HCT116 (cell line): ENCODE measurements at regions not wholly inside any gene's neighbourhood (a gene's known extent, or its start where the extent isn't known, plus 50 kb on each side); places are given as distances from the start of the nearest gene placed in this dataset.

Experiments used
- ATAC-seq: fragments of 200-7000 bp; cut with Tn5 transposase; 2 replicates; pipeline ENCODE4 v1.9.1; 2020; ENCODE audit warnings: mild to moderate bottlenecking, moderate library complexity
- BruUV-seq: library from RNA; stranded (reverse); fragments of 400-500 nt; replicated peaks from 2 replicates; lab custom pipeline; 2021; lab: Mats Ljungman, UMichigan
- CTCF ChIA-PET: fragments of 300-600 bp; sonication (Branson Sonifier 250); formaldehyde crosslinking; loops from one replicate; lab custom pipeline; 2021; ENCODE audit warnings: antibody characterized with exemption; lab: Charles Lee
- POLR2A ChIA-PET: fragments of 300-600, 350-600 bp; sonication (Branson Sonifier 250); formaldehyde crosslinking; loops from one replicate; lab custom pipeline; 2021; ENCODE audit warnings: antibody characterized with exemption; lab: Charles Lee
- RAD21 ChIA-PET, 2 experiments: fragments of 300-600 bp; sonication (Branson Sonifier 250); formaldehyde crosslinking; loops; one replicate each; lab custom pipeline; 2023; ENCODE audit warnings: low total read pairs in 2 of 2; ENCODE audit not compliant: uncharacterized antibody in 2 of 2, unreplicated experiment in 2 of 2, low non-redundant PET in 1 of 2; lab: Charles Lee
- DNase-seq: peaks from one replicate; pipeline ENCODE4 v3.0.0-alpha.2; 2010; ENCODE audit warnings: low read depth, low spot score
- H2AFZ ChIP-seq: fragments of 200-600 bp; shearing (Covaris generic), sonication (generic); 2 replicates; pipeline ENCODE4 v1.6.1; 2017; ENCODE audit warnings: low read depth, mixed run types, mixed read lengths, antibody characterized with exemption, low read length; ENCODE audit not compliant: poor library complexity, severe bottlenecking
- H3K27ac ChIP-seq: 2 replicates; pipeline ENCODE4 v1.5.1; 2012; ENCODE audit warnings: low read depth, low read length
- H3K27me3 ChIP-seq: fragments of 200-600 bp; sonication (generic); 2 replicates; pipeline ENCODE4 v1.6.1; 2016; ENCODE audit warnings: mixed run types, low read length, mixed read lengths; ENCODE audit not compliant: insufficient read depth
- H3K36me3 ChIP-seq, 2 experiments: fragments of 200-500 bp in 1 of 2; fragments of 200-600 bp in 1 of 2; sonication (Bioruptor generic) in 1 of 2; sonication (generic) in 1 of 2; 2 replicates each; pipeline versions ENCODE4 v1.5.1 to v1.6.1; 2014 to 2016; ENCODE audit warnings: low read length in 2 of 2, inconsistent platforms in 1 of 2, mixed read lengths in 1 of 2, mixed run types in 1 of 2; ENCODE audit not compliant: insufficient read depth in 2 of 2, control insufficient read depth in 1 of 2
- H3K4me1 ChIP-seq, 2 experiments: fragments of 200-600 bp in 1 of 2; sonication (generic) in 1 of 2; 2 replicates each; pipeline versions ENCODE4 v1.5.1 to v1.6.1; 2012 to 2017; ENCODE audit warnings: low read length in 2 of 2, inconsistent platforms in 1 of 2, mild to moderate bottlenecking in 1 of 2, mixed read lengths in 1 of 2, mixed run types in 1 of 2, moderate library complexity in 1 of 2; ENCODE audit not compliant: insufficient read depth in 2 of 2, control insufficient read depth in 1 of 2
- H3K4me2 ChIP-seq: fragments of 200-600 bp; sonication (generic); 2 replicates; pipeline ENCODE4 v1.6.1; 2017; ENCODE audit warnings: mixed run types, low read length, mixed read lengths
- H3K4me3 ChIP-seq, 2 experiments: fragments of 200-600 bp in 1 of 2; sonication (generic) in 1 of 2; replicated peaks in 1 of 2; 2 replicates each; pipeline ENCODE4 v1.5.1; 2011 to 2016; ENCODE audit warnings: low read length in 2 of 2, control low read depth in 1 of 2, low read depth in 1 of 2, mild to moderate bottlenecking in 1 of 2, mixed read lengths in 1 of 2, mixed run types in 1 of 2
- H3K79me2 ChIP-seq: fragments of 200-600 bp; sonication (generic); 2 replicates; pipeline ENCODE4 v1.6.1; 2017; ENCODE audit warnings: mild to moderate bottlenecking, mixed run types, low read length, moderate library complexity, mixed read lengths; ENCODE audit not compliant: insufficient read depth
- H3K9ac ChIP-seq: fragments of 200-600 bp; sonication (generic); 2 replicates; pipeline ENCODE4 v1.6.1; 2016; ENCODE audit warnings: low read length, mixed read lengths
- H3K9me2 ChIP-seq: fragments of 200-600 bp; sonication (generic), shearing (Covaris generic); 2 replicates; pipeline ENCODE4 v1.6.1; 2017; ENCODE audit warnings: mixed run types, mild to moderate bottlenecking, moderate library complexity; ENCODE audit not compliant: insufficient read depth
- H3K9me3 ChIP-seq, 2 experiments: fragments of 200-500 bp in 1 of 2; fragments of 200-600 bp in 1 of 2; sonication (Bioruptor generic) in 1 of 2; sonication (generic) in 1 of 2; 2 replicates each; pipeline ENCODE4 v1.6.1; 2014 to 2017; ENCODE audit warnings: low read length in 2 of 2, mixed read lengths in 2 of 2, inconsistent platforms in 1 of 2, low read depth in 1 of 2, mild to moderate bottlenecking in 1 of 2, mixed run types in 1 of 2, moderate library complexity in 1 of 2; ENCODE audit not compliant: control insufficient read depth in 1 of 2, insufficient read depth in 1 of 2
- H4K20me1 ChIP-seq: fragments of 200-600 bp; sonication (generic), shearing (Covaris generic); 2 replicates; pipeline ENCODE4 v1.6.1; 2017; ENCODE audit warnings: mixed run types, mild to moderate bottlenecking, moderate library complexity; ENCODE audit not compliant: insufficient read depth
- CEBPB ChIP-seq: IDR thresholded peaks from 2 replicates; pipeline ENCODE4 v1.6.1; 2012; ENCODE audit warnings: low read depth
- CTCF ChIP-seq, 3 experiments: fragments of 200-600 bp in 1 of 3; sonication (generic) in 1 of 3; IDR thresholded peaks in 2 of 3; conservative IDR thresholded peaks in 1 of 3; 2 replicates each; pipeline ENCODE4 v1.5.1; 2012 to 2017; ENCODE audit warnings: low read depth in 2 of 3, low read length in 2 of 3, antibody characterized with exemption in 1 of 3, borderline replicate concordance in 1 of 3, control low read depth in 1 of 3, mild to moderate bottlenecking in 1 of 3, mixed read lengths in 1 of 3, mixed run types in 1 of 3, moderate library complexity in 1 of 3; ENCODE audit not compliant: insufficient read depth in 1 of 3
- EGR1 ChIP-seq: IDR thresholded peaks from 2 replicates; pipeline ENCODE4 v1.6.1; 2012; ENCODE audit warnings: low read depth
- ELF1 ChIP-seq: IDR thresholded peaks from 2 replicates; pipeline ENCODE4 v1.6.1; 2012; ENCODE audit warnings: low read depth, borderline replicate concordance
- EZH2 ChIP-seq: fragments of 200-600 bp; sonication (generic); IDR thresholded peaks from 2 replicates; pipeline ENCODE4 v1.6.1; 2017; ENCODE audit warnings: antibody characterized with exemption, mixed run types
- EZH2phosphoT487 ChIP-seq: fragments of 200-600 bp; IDR thresholded peaks from 2 replicates; pipeline ENCODE4 v1.6.1; 2018; ENCODE audit warnings: antibody characterized with exemption, borderline replicate concordance
- FOSL1 ChIP-seq: IDR thresholded peaks from 2 replicates; pipeline ENCODE4 v1.6.1; 2012; ENCODE audit warnings: low read depth
- JUND ChIP-seq: IDR thresholded peaks from 2 replicates; pipeline ENCODE4 v1.6.1; 2012
- MAX ChIP-seq: IDR thresholded peaks from 2 replicates; pipeline ENCODE4 v1.6.1; 2012
- POLR2A ChIP-seq: IDR thresholded peaks from 2 replicates; pipeline ENCODE4 v1.7.0; 2011; ENCODE audit warnings: borderline replicate concordance; ENCODE audit not compliant: insufficient read depth, insufficient read length; ENCODE audit errors: extremely low read depth
- POLR2AphosphoS5 ChIP-seq: IDR thresholded peaks from 2 replicates; pipeline ENCODE4 v1.6.1; 2011; ENCODE audit warnings: mild to moderate bottlenecking, low read depth, low read length, moderate library complexity
- RAD21 ChIP-seq: IDR thresholded peaks from 2 replicates; pipeline ENCODE4 v1.6.1; 2012; ENCODE audit warnings: low read depth, mild to moderate bottlenecking
- SIN3A ChIP-seq: IDR thresholded peaks from 2 replicates; pipeline ENCODE4 v1.6.1; 2012; ENCODE audit warnings: low read depth
- SP1 ChIP-seq: IDR thresholded peaks from 2 replicates; pipeline ENCODE4 v1.6.1; 2012; ENCODE audit warnings: low read depth
- SRF ChIP-seq: IDR thresholded peaks from 2 replicates; pipeline ENCODE4 v1.6.1; 2012; ENCODE audit warnings: low read depth
- TCF7L2 ChIP-seq: IDR thresholded peaks from 2 replicates; pipeline ENCODE4 v1.7.0; 2011; ENCODE audit warnings: borderline replicate concordance, inconsistent platforms; ENCODE audit not compliant: insufficient read depth, insufficient read length; ENCODE audit errors: extremely low read depth
- ZBTB33 ChIP-seq: IDR thresholded peaks from 2 replicates; pipeline ENCODE4 v1.6.1; 2011; ENCODE audit warnings: mild to moderate bottlenecking, low read length, moderate library complexity; ENCODE audit not compliant: insufficient replicate concordance; ENCODE audit errors: extremely low read depth
- ZNF274 ChIP-seq: fragments of 200-500 bp; sonication (Bioruptor generic); IDR thresholded peaks from 2 replicates; pipeline ENCODE4 v1.6.1; 2014; ENCODE audit warnings: mild to moderate bottlenecking, low read depth, low read length, inconsistent platforms
- intact Hi-C: fragments of 100-400 bp; cut with micrococcal nuclease; formaldehyde crosslinking; loops from 2 replicates; pipeline ENCODE4 v1.10.0; 2022
- TF ChIP-seq, protein P1 (sequence below): IDR thresholded peaks from 2 replicates; pipeline ENCODE4 v1.6.1; 2012
- TF ChIP-seq, protein P2 (sequence below): IDR thresholded peaks from 2 replicates; pipeline ENCODE4 v1.6.1; 2012; ENCODE audit warnings: low read depth

DNA sequence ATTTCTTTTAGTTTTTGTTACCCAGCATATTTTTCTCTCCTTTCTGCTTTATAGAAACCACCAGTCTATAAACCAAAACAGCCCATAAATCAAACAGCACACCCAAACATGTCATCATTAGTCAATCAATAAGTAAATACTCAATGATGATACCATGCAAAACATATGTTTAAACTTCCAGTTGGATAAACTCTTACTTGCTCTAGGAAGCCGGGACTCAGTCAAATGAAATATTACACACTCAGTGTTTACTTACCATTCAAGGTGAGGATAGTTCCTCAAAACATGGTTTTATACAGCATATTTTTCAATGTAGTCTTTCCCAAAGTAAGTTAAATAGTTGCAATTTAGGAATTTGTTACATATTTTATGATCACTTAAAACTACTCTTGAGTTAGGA is 343.6 kb upstream of the NXPH2 start:
- DNase-seq, result no peak
- H3K4me2 ChIP-seq, result no peak overlapping the region
- no peaks in the 10 kb centered on the region for H3K79me2 ChIP-seq
- ChIA-PET CTCF (no interaction called here), POLR2A (no interaction called here)
- H3K9me2 ChIP-seq, result peaks cover 3% of the 10 kb centered on the region; the same call in 1 of the 2 replicates
- ATAC-seq, result no peak
- H3K9me3 ChIP-seq, result 0 out of 4 replicates have a peak, but pooled peaks cover 0 to 7% of the 10 kb centered on the region in 2 experiments
- no peak overlapping the region for H3K27ac ChIP-seq
- no peak overlapping the region for H3K4me3 ChIP-seq
- H3K9ac ChIP-seq, result no peak overlapping the region
- no peaks in the 10 kb centered on the region for H4K20me1 ChIP-seq
- no TSS peak for BruUV-seq
- TF ChIP-seq FOSL1 (no peak), CTCF (IDR thresholded peaks at IDR 0.05 in 2 of 3, conservative IDR thresholded peaks at IDR 0.05 in 1 of 3; ENCODE audit: borderline replicate concordance in 1 of 3, insufficient read depth in 1 of 3, low read depth in 2 of 3, low read length in 2 of 3) (no peak), POLR2A (no peak), JUND (no peak), EZH2 (no peak), SRF (no peak), ZNF274 (no peak), SP1 (no peak), RAD21 (no peak), ELF1 (no peak), POLR2AphosphoS5 (no peak), SIN3A (no peak), MAX (no peak), TCF7L2 (no peak), ZBTB33 (no peak), EGR1 (no peak), EZH2phosphoT487 (no peak), CEBPB (no peak)
- TF ChIP-seq, protein P1, sequence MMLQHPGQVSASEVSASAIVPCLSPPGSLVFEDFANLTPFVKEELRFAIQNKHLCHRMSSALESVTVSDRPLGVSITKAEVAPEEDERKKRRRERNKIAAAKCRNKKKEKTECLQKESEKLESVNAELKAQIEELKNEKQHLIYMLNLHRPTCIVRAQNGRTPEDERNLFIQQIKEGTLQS, result no peak
- TF ChIP-seq, protein P2, sequence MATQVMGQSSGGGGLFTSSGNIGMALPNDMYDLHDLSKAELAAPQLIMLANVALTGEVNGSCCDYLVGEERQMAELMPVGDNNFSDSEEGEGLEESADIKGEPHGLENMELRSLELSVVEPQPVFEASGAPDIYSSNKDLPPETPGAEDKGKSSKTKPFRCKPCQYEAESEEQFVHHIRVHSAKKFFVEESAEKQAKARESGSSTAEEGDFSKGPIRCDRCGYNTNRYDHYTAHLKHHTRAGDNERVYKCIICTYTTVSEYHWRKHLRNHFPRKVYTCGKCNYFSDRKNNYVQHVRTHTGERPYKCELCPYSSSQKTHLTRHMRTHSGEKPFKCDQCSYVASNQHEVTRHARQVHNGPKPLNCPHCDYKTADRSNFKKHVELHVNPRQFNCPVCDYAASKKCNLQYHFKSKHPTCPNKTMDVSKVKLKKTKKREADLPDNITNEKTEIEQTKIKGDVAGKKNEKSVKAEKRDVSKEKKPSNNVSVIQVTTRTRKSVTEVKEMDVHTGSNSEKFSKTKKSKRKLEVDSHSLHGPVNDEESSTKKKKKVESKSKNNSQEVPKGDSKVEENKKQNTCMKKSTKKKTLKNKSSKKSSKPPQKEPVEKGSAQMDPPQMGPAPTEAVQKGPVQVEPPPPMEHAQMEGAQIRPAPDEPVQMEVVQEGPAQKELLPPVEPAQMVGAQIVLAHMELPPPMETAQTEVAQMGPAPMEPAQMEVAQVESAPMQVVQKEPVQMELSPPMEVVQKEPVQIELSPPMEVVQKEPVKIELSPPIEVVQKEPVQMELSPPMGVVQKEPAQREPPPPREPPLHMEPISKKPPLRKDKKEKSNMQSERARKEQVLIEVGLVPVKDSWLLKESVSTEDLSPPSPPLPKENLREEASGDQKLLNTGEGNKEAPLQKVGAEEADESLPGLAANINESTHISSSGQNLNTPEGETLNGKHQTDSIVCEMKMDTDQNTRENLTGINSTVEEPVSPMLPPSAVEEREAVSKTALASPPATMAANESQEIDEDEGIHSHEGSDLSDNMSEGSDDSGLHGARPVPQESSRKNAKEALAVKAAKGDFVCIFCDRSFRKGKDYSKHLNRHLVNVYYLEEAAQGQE, result no peak
- TF ChIP-seq, all 23 proteins: peak for 0
- H3K36me3 ChIP-seq, result no peaks in the 10 kb centered on the region
- H3K4me1 ChIP-seq, result peaks cover 3 to 14% of the 10 kb centered on the region in 2 experiments; a peak in 2 of 4 replicates
- intact Hi-C loops, result no loop called here
- H3K27me3 ChIP-seq, result no peaks in the 10 kb centered on the region
- no peak overlapping the region for H2AFZ ChIP-seq
- RAD21 ChIA-PET, result no interaction called here
